ENCODE measurements at regions not wholly inside any gene's neighbourhood (a gene's known extent, or its start where the extent isn't known, plus 50 kb on each side); places are given as distances from the start of the nearest gene placed in this dataset.
A peak's percentile ranks its signal among the peaks of the same experiment; 100 is the strongest.

GRCh38 chr3:187977659-187978058 lies 176.3 kb upstream of the LPP start:
- ATAC-seq = no peak

GRCh38 chr3:187978433-187979011 lies 175.4 kb upstream of the LPP start:
- ATAC-seq = no peak

- no peak for ATAC-seq
Measured at GRCh38 chr3:187979564-187979963, 174.4 kb upstream of the LPP start.

- ATAC-seq = no peak
Measured at GRCh38 chr3:187980861-187981260, 173.1 kb upstream of the LPP start.

- ATAC-seq = no peak
Measured at GRCh38 chr3:187982142-187982541, 171.8 kb upstream of the LPP start.

- ATAC-seq = no peak
Measured at GRCh38 chr3:187983484-187984124, 170.4 kb upstream of the LPP start.

GRCh38 chr3:187985647-187986046 lies 168.3 kb upstream of the LPP start:
- no peak for ATAC-seq

- ATAC-seq = peak; percentile 89
Measured at GRCh38 chr3:187986514-187986934, 167.4 kb upstream of the LPP start.

- ATAC-seq = no peak
Measured at GRCh38 chr3:187987187-187987586, 166.8 kb upstream of the LPP start.

GRCh38 chr3:187987924-187988323 lies 166.0 kb upstream of the LPP start:
- peak; percentile 75 to 80 for ATAC-seq

GRCh38 chr3:187989575-187990153 lies 164.3 kb upstream of the LPP start:
- ATAC-seq = no peak

- no peak for ATAC-seq
Measured at GRCh38 chr3:187992609-187993008, 161.3 kb upstream of the LPP start.

- peak; percentile 91 to 94 for ATAC-seq
Measured at GRCh38 chr3:187994221-187995042, 159.5 kb upstream of the LPP start.

GRCh38 chr3:187995043-187995400 lies 158.9 kb upstream of the LPP start:
- ATAC-seq = no peak

GRCh38 chr3:187995667-187996066 lies 158.3 kb upstream of the LPP start:
- ATAC-seq = no peak

GRCh38 chr3:187996609-187997008 lies 157.3 kb upstream of the LPP start:
- no peak for ATAC-seq

- no peak for ATAC-seq
Measured at GRCh38 chr3:187997490-187997889, 156.5 kb upstream of the LPP start.

GRCh38 chr3:187997946-187998561 lies 155.9 kb upstream of the LPP start:
- ATAC-seq = no peak

- no peak for ATAC-seq
Measured at GRCh38 chr3:187998611-187999010, 155.3 kb upstream of the LPP start.

GRCh38 chr3:187999821-188000220 lies 154.1 kb upstream of the LPP start:
- peak; percentile 94 to 96 for ATAC-seq

- peak in 1 of 2 donors; percentile 35 for ATAC-seq
Measured at GRCh38 chr3:188000361-188000861, 153.5 kb upstream of the LPP start.

- ATAC-seq = no peak
Measured at GRCh38 chr3:188001093-188001492, 152.9 kb upstream of the LPP start.

- no peak for ATAC-seq
Measured at GRCh38 chr3:188001926-188002325, 152.0 kb upstream of the LPP start.

Data from activated CD4-positive, CD25-positive, alpha-beta regulatory T cell treated with anti-CD3 and anti-CD28 coated beads, Interleukin-2, amount 50 U/mL, for 24 hours (primary cell).